K562 (cell line): ENCODE measurements at regions not wholly inside any gene's neighbourhood (a gene's known extent, or its start where the extent isn't known, plus 50 kb on each side); places are given as distances from the start of the nearest gene placed in this dataset.

Experiments
- ATAC-seq: fragments of 200-7000 bp; cut with Tn5 transposase; 3 replicates; pipeline ENCODE4 v1.9.1; 2020; ENCODE audit warnings: moderate library complexity
- BruUV-seq: library from RNA; stranded (reverse); fragments of 400-500 nt; replicated peaks from 2 replicates; lab custom pipeline; 2021; lab: Mats Ljungman, UMichigan
- CTCF ChIA-PET: fragments of 300-600 bp; formaldehyde crosslinking; extraction: SDS; loops from one replicate; lab custom pipeline; 2021; ENCODE audit warnings: low intra/inter-chr PET ratio; lab: Yijun Ruan, JAX
- POLR2A ChIA-PET: fragments of 300-600, 350-650 bp; sonication (Branson Sonifier 250); formaldehyde crosslinking; extraction: SDS; loops from one replicate; lab custom pipeline; 2021; ENCODE audit warnings: antibody characterized with exemption, inconsistent platforms; lab: Yijun Ruan, JAX
- DNase-seq, 4 experiments: peaks; one replicate each; pipeline versions ENCODE4 v3.0.0 to v3.0.0-alpha.2; 2011 to 2018; ENCODE audit warnings: low spot score in 3 of 4, mixed read lengths in 3 of 4; ENCODE audit errors: extremely low read depth in 1 of 4
- FAIRE-seq: peaks from 2 replicates; lab custom pipeline; 2011; peaks lifted over from hg19 to GRCh38; lab: Jason Lieb, UNC
- H2AFZ ChIP-seq: 2 replicates; pipeline ENCODE4 v1.6.0; 2011; ENCODE audit warnings: low read depth, low read length, control low read depth, inconsistent platforms
- H3K27ac ChIP-seq: fragments of 200-600 bp; 3 replicates; pipeline ENCODE4 v1.8.0; 2011; ENCODE audit warnings: low read depth, mild to moderate bottlenecking, control low read depth, inconsistent platforms, low read length, moderate library complexity, mixed read lengths; ENCODE audit errors: extremely low read depth
- H3K27me3 ChIP-seq, 2 experiments: fragments of 300-600 bp in 1 of 2; 2 replicates in 1 of 2; 3 replicates in 1 of 2; pipeline versions ENCODE4 v1.6.0 to v1.8.0; 2011; ENCODE audit warnings: inconsistent platforms in 2 of 2, low read length in 2 of 2, mild to moderate bottlenecking in 1 of 2, mixed read lengths in 1 of 2, moderate library complexity in 1 of 2; ENCODE audit not compliant: control insufficient read depth in 2 of 2, insufficient read depth in 2 of 2
- H3K36me3 ChIP-seq: fragments of 300-600 bp; 3 replicates; pipeline ENCODE4 v1.8.0; 2011; ENCODE audit warnings: mild to moderate bottlenecking, low read length, inconsistent platforms; ENCODE audit not compliant: control insufficient read depth, insufficient read depth
- H3K4me1 ChIP-seq, 2 experiments: fragments of 200-600 bp in 1 of 2; replicated peaks in 1 of 2; 2 replicates in 1 of 2; 3 replicates in 1 of 2; pipeline versions ENCODE4 v1.5.1 to v1.8.0; 2011; ENCODE audit warnings: inconsistent platforms in 2 of 2, low read length in 2 of 2, mild to moderate bottlenecking in 1 of 2, mixed read lengths in 1 of 2, moderate library complexity in 1 of 2; ENCODE audit not compliant: control insufficient read depth in 2 of 2, insufficient read depth in 2 of 2
- H3K4me2 ChIP-seq: 2 replicates; pipeline ENCODE4 v1.6.1; 2011; ENCODE audit warnings: low read length, control low read depth, inconsistent platforms, mixed read lengths; ENCODE audit not compliant: insufficient read depth
- H3K4me3 ChIP-seq: fragments of 200-600 bp; sonication (generic), shearing (Covaris generic); 2 replicates; pipeline ENCODE4 v1.5.1; 2016; ENCODE audit warnings: control low read depth, inconsistent platforms
- H3K79me2 ChIP-seq: fragments of 200-600 bp; 3 replicates; pipeline ENCODE4 v1.8.0; 2011; ENCODE audit warnings: low read length, inconsistent platforms; ENCODE audit not compliant: control insufficient read depth, insufficient read depth
- H3K9ac ChIP-seq, 2 experiments: 2 replicates each; pipeline versions ENCODE4 v1.6.0 to v1.6.1; 2011; ENCODE audit warnings: low read depth in 2 of 2, low read length in 2 of 2, control low read depth in 1 of 2, inconsistent platforms in 1 of 2, mild to moderate bottlenecking in 1 of 2, mixed read lengths in 1 of 2; ENCODE audit not compliant: insufficient read depth in 1 of 2
- H3K9me1 ChIP-seq: one replicate; pipeline ENCODE4 v1.6.0; 2011; ENCODE audit warnings: inconsistent platforms, mild to moderate bottlenecking, low read length, moderate library complexity; ENCODE audit not compliant: control insufficient read depth, insufficient read depth
- H3K9me3 ChIP-seq: replicated peaks from 2 replicates; pipeline ENCODE4 v1.5.1; 2011; ENCODE audit warnings: low read depth, low read length, inconsistent platforms; ENCODE audit not compliant: control insufficient read depth, insufficient read depth
- H4K20me1 ChIP-seq: replicated peaks from 2 replicates; pipeline ENCODE4 v1.6.1; 2011; ENCODE audit warnings: low read length, inconsistent platforms, mixed read lengths; ENCODE audit not compliant: control insufficient read depth, insufficient read depth
- ATF1 ChIP-seq, 2 experiments: fragments of 450-650 bp in 1 of 2; IDR thresholded peaks; 2 replicates each; pipeline ENCODE4 v1.6.1; 2016; ENCODE audit warnings: missing compliant biosample characterization in 1 of 2, missing genetic modification characterization in 1 of 2
- CBX3 ChIP-seq, 2 experiments: IDR thresholded peaks; 1 replicate in 1 of 2; 2 replicates in 1 of 2; pipeline ENCODE4 v1.6.1; 2012; ENCODE audit warnings: inconsistent platforms in 2 of 2, low read length in 2 of 2, borderline replicate concordance in 1 of 2, control low read depth in 1 of 2
- FOXJ3 ChIP-seq: sonication (generic); formaldehyde crosslinking; IDR thresholded peaks from 2 replicates; pipeline ENCODE4 v1.4.0; 2020; ENCODE audit warnings: mild to moderate bottlenecking, missing genetic modification reagents
- TCFL5 ChIP-seq: fragments of 250-450 bp; sonication (Bioruptor Pico); conservative IDR thresholded peaks from 2 replicates; pipeline ENCODE4 v1.6.1; 2021; ENCODE audit warnings: mild to moderate bottlenecking, moderate library complexity, matching md5 sums
- ZNF384 ChIP-seq: IDR thresholded peaks from 2 replicates; pipeline ENCODE4 v1.6.1; 2012; ENCODE audit warnings: low read depth, low read length, improper control_type of control experiment
- ZSCAN32 ChIP-seq: fragments of 450-650 bp; formaldehyde crosslinking; IDR thresholded peaks from 2 replicates; pipeline ENCODE4 v1.4.0; 2020; ENCODE audit warnings: mild to moderate bottlenecking, moderate library complexity
- WGBS: fragments of 100-300 bp; shearing (Covaris generic); methylation state at CpG from one replicate; pipeline ENCODE4 v1.1.6; 2016; ENCODE audit warnings: low coverage, mixed read lengths; ENCODE audit not compliant: insufficient coverage; ENCODE audit errors: missing lambda C conversion rate; 5-methylcytosine and 5-hydroxymethylcytosine counted together
- in situ Hi-C: fragments of 300-500 bp; cut with MboI; formaldehyde crosslinking; loops from 4 replicates; pipeline ENCODE4 v1.15.0; 2018; ENCODE audit warnings: inconsistent platforms, mixed read lengths
- intact Hi-C: fragments of 100-400 bp; cut with micrococcal nuclease; formaldehyde crosslinking; loops from 2 replicates; pipeline ENCODE4 v1.14.2; 2022

- Histone ChIP-seq H3K4me1 (no peaks in the 10 kb centered on the region), H4K20me1 (no peaks in the 10 kb centered on the region), H3K27ac (no peak overlapping the region), H3K79me2 (no peaks in the 10 kb centered on the region), H3K4me3 (no peak overlapping the region), H3K36me3 (no peaks in the 10 kb centered on the region), H3K9me1 (no peaks in the 10 kb centered on the region), H3K9ac (no peak overlapping the region), H3K27me3 (no peaks in the 10 kb centered on the region), H3K9me3 (no peaks in the 10 kb centered on the region), H3K4me2 (no peak overlapping the region), H2AFZ (no peak overlapping the region)
- TF ChIP-seq ATF1 (CRISPR knock-in tag; IDR thresholded peaks at IDR 0.05) = no peak
- TF ChIP-seq ATF1 (tag; IDR thresholded peaks at IDR 0.05) = no peak
- in situ Hi-C loops = no loop called here
- CTCF ChIA-PET = no interaction called here
- DNase-seq = no peak
- POLR2A ChIA-PET = no interaction called here
- 36% methylated on average over 4 of the region's 4 CpGs for WGBS
- no peak for ATAC-seq
- intact Hi-C loops = no loop called here
- no TSS peak for BruUV-seq
- no peak for FAIRE-seq
Observed at GRCh38 chr3:57000012-57000411, 60.5 kb upstream of the SPATA12 start.

DNA sequence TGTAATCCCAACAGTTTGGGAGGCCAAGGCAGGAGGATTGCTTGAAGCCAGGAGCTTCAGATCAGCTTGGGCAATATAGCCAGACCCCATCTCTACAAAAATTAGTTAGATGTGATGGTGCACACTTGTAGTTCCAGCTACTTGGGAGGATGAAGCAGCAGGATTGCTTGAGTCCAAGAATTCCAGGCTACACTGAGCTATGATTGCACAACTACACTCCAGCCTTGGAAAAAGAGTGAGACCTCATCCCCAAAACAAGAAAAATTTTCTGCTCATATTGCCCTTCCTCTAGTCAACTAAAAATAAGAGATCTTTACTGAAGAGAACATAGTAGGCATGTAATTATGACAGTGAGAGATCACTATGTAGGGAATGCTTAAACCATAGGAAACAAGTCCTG is 60.9 kb upstream of the SPATA12 start:
- H3K79me2 ChIP-seq = no peaks in the 10 kb centered on the region
- in situ Hi-C loops = no loop called here
- H3K4me2 ChIP-seq = no peak overlapping the region
- CTCF ChIA-PET = no interaction called here
- no peaks in the 10 kb centered on the region for H3K9me3 ChIP-seq
- FAIRE-seq (no peak), ATAC-seq (no peak), DNase-seq (no peak)
- no TSS peak for BruUV-seq
- H3K4me1 ChIP-seq = no peaks in the 10 kb centered on the region
- H3K27me3 ChIP-seq = no peaks in the 10 kb centered on the region
- no peaks in the 10 kb centered on the region for H4K20me1 ChIP-seq
- no peak overlapping the region for H3K4me3 ChIP-seq
- no peak overlapping the region for H2AFZ ChIP-seq
- no peak for TF ChIP-seq FOXJ3 (CRISPR knock-in tag)
- TF ChIP-seq TCFL5 (CRISPR knock-in tag) = no peak
- no peak for TF ChIP-seq CBX3 (IDR thresholded peaks at IDR 0.05; ENCODE audit: borderline replicate concordance in 1 of 2, low read length in 2 of 2)
- no peak for TF ChIP-seq ZSCAN32 (CRISPR knock-in tag)
- TF ChIP-seq ZNF384 = no peak
- H3K27ac ChIP-seq = no peak overlapping the region
- H3K9me1 ChIP-seq = no peaks in the 10 kb centered on the region
- POLR2A ChIA-PET = no interaction called here
- no peaks in the 10 kb centered on the region for H3K36me3 ChIP-seq
- intact Hi-C loops = loop anchor here (10.0 kb wide), 1 partner anchor 165 kb away; the partner anchor contains the start of gene IL17RD
- H3K9ac ChIP-seq = no peak overlapping the region
